Ishikawa (cell line): ENCODE measurements at regions not wholly inside any gene's neighbourhood (a gene's known extent, or its start where the extent isn't known, plus 50 kb on each side); places are given as distances from the start of the nearest gene placed in this dataset.

Experiments
- CEBPB ChIP-seq: IDR thresholded peaks from 2 replicates; pipeline ENCODE4 v1.6.1; 2012
- CREB1 ChIP-seq: IDR thresholded peaks from 2 replicates; pipeline ENCODE4 v1.6.1; 2012; ENCODE audit warnings: low read depth
- EGR1 ChIP-seq: IDR thresholded peaks from 2 replicates; pipeline ENCODE4 v1.6.1; 2012
- EP300 ChIP-seq: IDR thresholded peaks from 2 replicates; pipeline ENCODE4 v1.6.1; 2012; ENCODE audit warnings: borderline replicate concordance
- FOXM1 ChIP-seq: IDR thresholded peaks from 2 replicates; pipeline ENCODE4 v1.6.1; 2012; ENCODE audit warnings: low read depth, borderline replicate concordance
- NFIC ChIP-seq: IDR thresholded peaks from 2 replicates; pipeline ENCODE4 v1.6.1; 2012
- RAD21 ChIP-seq: IDR thresholded peaks from 2 replicates; pipeline ENCODE4 v1.6.1; 2012; ENCODE audit warnings: low read depth
- TAF1 ChIP-seq: IDR thresholded peaks from 2 replicates; pipeline ENCODE4 v1.6.1; 2012; ENCODE audit warnings: low read depth, mild to moderate bottlenecking
- TCF12 ChIP-seq: IDR thresholded peaks from 2 replicates; pipeline ENCODE4 v1.6.1; 2012; ENCODE audit warnings: low read depth
- TEAD4 ChIP-seq: IDR thresholded peaks from 2 replicates; pipeline ENCODE4 v1.6.1; 2012
- YY1 ChIP-seq: IDR thresholded peaks from 2 replicates; pipeline ENCODE4 v1.6.1; 2012; ENCODE audit warnings: low read depth
- ZBTB7A ChIP-seq: IDR thresholded peaks from 2 replicates; pipeline ENCODE4 v1.6.1; 2012; ENCODE audit warnings: low read depth
- TF ChIP-seq, protein P1 (sequence below): IDR thresholded peaks from 2 replicates; pipeline ENCODE4 v1.6.1; 2012
- TF ChIP-seq, protein P2 (sequence below): IDR thresholded peaks from 2 replicates; pipeline ENCODE4 v1.6.1; 2012; ENCODE audit warnings: low read depth, mild to moderate bottlenecking
- TF ChIP-seq, protein P3 (sequence below): IDR thresholded peaks from 2 replicates; pipeline ENCODE4 v1.6.1; 2012

DNA sequence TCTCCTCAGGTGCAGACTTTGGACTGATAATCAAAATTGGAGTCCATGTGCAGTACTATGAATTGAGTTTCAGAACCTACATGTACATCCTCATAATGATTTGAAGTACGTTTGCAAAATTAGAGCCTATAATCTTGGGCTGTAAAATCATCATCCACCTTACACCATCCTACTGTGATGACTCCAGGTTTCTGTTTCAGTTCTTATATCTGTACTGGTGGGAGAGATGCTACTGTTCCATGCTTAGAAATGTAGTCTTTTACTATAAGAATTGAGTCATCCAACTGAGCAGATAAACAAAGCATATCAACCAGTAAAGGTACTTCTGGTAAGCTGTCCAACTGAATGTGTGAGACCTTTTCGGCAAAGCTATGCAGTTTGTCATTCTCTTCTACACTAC is 586.3 kb upstream of the FAM174A start:
- TF ChIP-seq, protein P1, sequence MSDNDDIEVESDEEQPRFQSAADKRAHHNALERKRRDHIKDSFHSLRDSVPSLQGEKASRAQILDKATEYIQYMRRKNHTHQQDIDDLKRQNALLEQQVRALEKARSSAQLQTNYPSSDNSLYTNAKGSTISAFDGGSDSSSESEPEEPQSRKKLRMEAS: no peak
- TF ChIP-seq YY1 (no peak), TCF12 (no peak), EGR1 (no peak), RAD21 (no peak)
- TF ChIP-seq, protein P2, sequence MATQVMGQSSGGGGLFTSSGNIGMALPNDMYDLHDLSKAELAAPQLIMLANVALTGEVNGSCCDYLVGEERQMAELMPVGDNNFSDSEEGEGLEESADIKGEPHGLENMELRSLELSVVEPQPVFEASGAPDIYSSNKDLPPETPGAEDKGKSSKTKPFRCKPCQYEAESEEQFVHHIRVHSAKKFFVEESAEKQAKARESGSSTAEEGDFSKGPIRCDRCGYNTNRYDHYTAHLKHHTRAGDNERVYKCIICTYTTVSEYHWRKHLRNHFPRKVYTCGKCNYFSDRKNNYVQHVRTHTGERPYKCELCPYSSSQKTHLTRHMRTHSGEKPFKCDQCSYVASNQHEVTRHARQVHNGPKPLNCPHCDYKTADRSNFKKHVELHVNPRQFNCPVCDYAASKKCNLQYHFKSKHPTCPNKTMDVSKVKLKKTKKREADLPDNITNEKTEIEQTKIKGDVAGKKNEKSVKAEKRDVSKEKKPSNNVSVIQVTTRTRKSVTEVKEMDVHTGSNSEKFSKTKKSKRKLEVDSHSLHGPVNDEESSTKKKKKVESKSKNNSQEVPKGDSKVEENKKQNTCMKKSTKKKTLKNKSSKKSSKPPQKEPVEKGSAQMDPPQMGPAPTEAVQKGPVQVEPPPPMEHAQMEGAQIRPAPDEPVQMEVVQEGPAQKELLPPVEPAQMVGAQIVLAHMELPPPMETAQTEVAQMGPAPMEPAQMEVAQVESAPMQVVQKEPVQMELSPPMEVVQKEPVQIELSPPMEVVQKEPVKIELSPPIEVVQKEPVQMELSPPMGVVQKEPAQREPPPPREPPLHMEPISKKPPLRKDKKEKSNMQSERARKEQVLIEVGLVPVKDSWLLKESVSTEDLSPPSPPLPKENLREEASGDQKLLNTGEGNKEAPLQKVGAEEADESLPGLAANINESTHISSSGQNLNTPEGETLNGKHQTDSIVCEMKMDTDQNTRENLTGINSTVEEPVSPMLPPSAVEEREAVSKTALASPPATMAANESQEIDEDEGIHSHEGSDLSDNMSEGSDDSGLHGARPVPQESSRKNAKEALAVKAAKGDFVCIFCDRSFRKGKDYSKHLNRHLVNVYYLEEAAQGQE: no peak

DNA sequence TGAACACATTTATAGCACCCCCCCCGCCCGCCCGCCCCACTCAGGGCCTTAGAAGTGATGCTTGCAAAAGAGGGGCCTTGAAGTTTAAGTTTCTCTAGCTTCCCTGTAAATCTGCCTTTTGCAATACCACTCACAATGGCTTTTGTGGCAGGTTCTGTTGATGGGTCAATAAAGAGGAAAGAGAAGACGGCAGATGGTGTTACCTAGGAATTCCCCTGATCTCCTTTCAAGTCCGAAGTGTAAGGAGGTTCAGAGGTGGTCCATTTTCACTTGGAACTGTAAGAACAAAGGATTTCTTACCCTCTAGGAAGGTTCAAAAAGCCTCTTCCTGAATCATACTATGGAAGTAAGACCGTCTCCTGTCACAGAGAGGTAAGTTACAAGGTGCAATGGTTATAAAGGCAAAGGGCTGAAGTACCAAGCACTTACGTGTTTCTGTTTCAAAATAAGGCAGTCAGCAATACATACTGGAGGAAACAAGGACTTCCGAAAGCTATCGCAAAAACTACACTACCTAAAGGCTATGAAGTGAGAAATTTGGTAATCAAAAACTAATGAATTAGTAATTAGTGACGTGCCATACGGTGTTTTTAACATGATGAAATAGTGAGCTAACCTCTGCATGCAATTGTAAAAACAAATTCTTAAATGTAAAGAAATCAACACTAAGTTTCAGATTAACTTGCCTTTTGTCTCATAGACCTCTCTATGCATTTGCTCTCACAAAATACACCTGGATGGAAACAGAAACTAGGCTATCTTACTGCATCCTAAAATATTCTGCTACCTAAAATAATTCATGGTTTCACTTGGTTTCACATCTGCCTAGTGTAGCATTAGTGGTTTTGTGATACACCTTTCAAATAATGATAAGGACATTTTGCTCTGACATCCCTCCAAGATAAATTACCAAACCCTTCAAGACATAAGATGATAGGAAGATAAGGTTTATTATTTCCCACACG is 589.4 kb upstream of the FAM174A start:
- TF ChIP-seq FOXM1: no peak
- TF ChIP-seq TAF1: no peak
- TF ChIP-seq, protein P1: no peak
- no peak for TF ChIP-seq ZBTB7A
- TF ChIP-seq EGR1: no peak
- no peak for TF ChIP-seq EP300
- TF ChIP-seq NFIC: no peak
- no peak for TF ChIP-seq YY1
- no peak for TF ChIP-seq RAD21
- TF ChIP-seq CREB1: no peak
- no peak for TF ChIP-seq TEAD4
- TF ChIP-seq CEBPB: no peak
- TF ChIP-seq TCF12: no peak
- TF ChIP-seq, protein P3, sequence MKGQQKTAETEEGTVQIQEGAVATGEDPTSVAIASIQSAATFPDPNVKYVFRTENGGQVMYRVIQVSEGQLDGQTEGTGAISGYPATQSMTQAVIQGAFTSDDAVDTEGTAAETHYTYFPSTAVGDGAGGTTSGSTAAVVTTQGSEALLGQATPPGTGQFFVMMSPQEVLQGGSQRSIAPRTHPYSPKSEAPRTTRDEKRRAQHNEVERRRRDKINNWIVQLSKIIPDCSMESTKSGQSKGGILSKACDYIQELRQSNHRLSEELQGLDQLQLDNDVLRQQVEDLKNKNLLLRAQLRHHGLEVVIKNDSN: no peak
- TF ChIP-seq, protein P2: no peak

DNA sequence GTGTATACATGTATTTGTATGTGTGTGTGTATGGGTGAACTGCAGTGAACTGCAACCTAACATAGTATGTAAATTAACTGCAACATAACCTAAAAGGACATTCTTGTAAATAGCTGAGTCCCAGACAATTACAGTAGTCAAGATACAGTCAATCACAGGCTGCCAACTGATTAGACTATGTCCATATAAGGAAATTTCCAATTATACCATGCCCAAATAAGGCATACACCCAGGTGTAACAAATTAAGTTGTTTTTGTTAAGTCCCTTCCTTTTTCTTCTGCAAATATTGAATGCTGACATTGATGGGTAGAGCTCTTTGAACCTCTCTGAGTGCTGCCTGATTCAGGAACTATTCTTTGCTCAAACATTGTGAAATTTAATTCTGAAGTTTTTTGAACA is 594.6 kb upstream of the FAM174A start:
- TF ChIP-seq EGR1: no peak
- TF ChIP-seq CREB1: no peak
- TF ChIP-seq YY1: no peak
- no peak for TF ChIP-seq TAF1
- TF ChIP-seq EP300: no peak
- TF ChIP-seq ZBTB7A: no peak
- TF ChIP-seq, protein P3: no peak

DNA sequence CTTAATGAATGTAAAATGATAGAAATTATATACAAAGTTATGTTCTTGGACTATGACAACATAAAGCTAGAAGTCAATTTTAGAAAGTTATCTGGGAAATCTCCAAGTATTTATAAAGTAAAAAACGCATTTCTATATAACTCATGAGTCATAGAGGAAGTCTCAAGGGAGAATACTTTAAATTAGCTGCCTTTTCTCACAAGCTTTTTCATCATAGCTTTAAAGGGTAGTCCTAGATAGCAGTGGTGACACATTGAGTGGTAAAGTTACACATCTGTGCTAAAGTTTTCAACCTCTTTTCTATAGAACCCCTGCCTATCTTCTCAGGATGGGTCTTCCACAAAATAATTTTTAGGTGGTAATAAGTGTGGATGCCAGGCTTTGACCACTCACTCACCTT is 598.3 kb upstream of the FAM174A start:
- TF ChIP-seq, protein P2: no peak
- TF ChIP-seq, protein P3: no peak
- no peak for TF ChIP-seq YY1
